Panc1 (cell line): ENCODE measurements at regions not wholly inside any gene's neighbourhood (a gene's known extent, or its start where the extent isn't known, plus 50 kb on each side); places are given as distances from the start of the nearest gene placed in this dataset.

Source experiments
- ATAC-seq: fragments of 200-7000 bp; cut with Tn5 transposase; 2 replicates; pipeline ENCODE4 v1.9.1; 2020; ENCODE audit warnings: mild to moderate bottlenecking, moderate library complexity
- BruUV-seq: library from RNA; stranded (reverse); fragments of 400-500 nt; replicated peaks from 2 replicates; lab custom pipeline; 2021; lab: Mats Ljungman, UMichigan
- CTCF ChIA-PET: fragments of 300-600 bp; sonication (Branson Sonifier 250); formaldehyde crosslinking; loops from one replicate; lab custom pipeline; 2022; ENCODE audit warnings: antibody characterized with exemption; lab: Charles Lee
- POLR2A ChIA-PET: fragments of 300-600 bp; sonication (Branson Sonifier 250); formaldehyde crosslinking; loops from one replicate; lab custom pipeline; 2022; ENCODE audit warnings: antibody characterized with exemption; lab: Charles Lee
- DNase-seq: peaks from one replicate; pipeline ENCODE4 v3.0.0-alpha.2; 2010; ENCODE audit warnings: low read depth, low spot score
- H3K27ac ChIP-seq: 2 replicates; pipeline ENCODE4 v1.5.1; 2011; ENCODE audit warnings: mild to moderate bottlenecking, low read length, inconsistent platforms
- H3K27me3 ChIP-seq: fragments of 200-500 bp; sonication (Bioruptor generic); 2 replicates; pipeline ENCODE4 v1.6.0; 2014; ENCODE audit warnings: low read length, inconsistent platforms; ENCODE audit not compliant: control insufficient read depth, insufficient read depth
- H3K36me3 ChIP-seq: fragments of 200-500 bp; sonication (Bioruptor generic); 2 replicates; pipeline ENCODE4 v1.5.1; 2014; ENCODE audit warnings: inconsistent platforms, mild to moderate bottlenecking, low read length, moderate library complexity; ENCODE audit not compliant: control insufficient read depth, insufficient read depth
- H3K4me1 ChIP-seq: 2 replicates; pipeline ENCODE4 v1.5.1; 2011; ENCODE audit warnings: inconsistent platforms, mild to moderate bottlenecking, low read length, moderate library complexity; ENCODE audit not compliant: control insufficient read depth, insufficient read depth
- H3K4me3 ChIP-seq, 2 experiments: 2 replicates each; pipeline ENCODE4 v1.5.1; 2011 to 2012; ENCODE audit warnings: low read depth in 2 of 2, low read length in 2 of 2, mild to moderate bottlenecking in 2 of 2, inconsistent platforms in 1 of 2, moderate library complexity in 1 of 2
- H3K9me3 ChIP-seq: fragments of 200-500 bp; sonication (Bioruptor generic); 2 replicates; pipeline ENCODE4 v1.5.1; 2014; ENCODE audit warnings: low read depth, mild to moderate bottlenecking, inconsistent platforms, low read length, moderate library complexity; ENCODE audit not compliant: control insufficient read depth, insufficient read depth
- POLR2AphosphoS5 ChIP-seq: IDR thresholded peaks from 2 replicates; pipeline ENCODE4 v1.6.1; 2012; ENCODE audit warnings: mild to moderate bottlenecking, low read depth, low read length, moderate library complexity
- SIN3A ChIP-seq: IDR thresholded peaks from 2 replicates; pipeline ENCODE4 v1.6.1; 2012; ENCODE audit warnings: low read depth, mild to moderate bottlenecking, low read length, moderate library complexity, borderline replicate concordance; ENCODE audit not compliant: insufficient read depth
- TCF7L2 ChIP-seq: IDR thresholded peaks from 2 replicates; pipeline ENCODE4 v1.6.1; 2011; ENCODE audit warnings: mild to moderate bottlenecking, low read depth, low read length, inconsistent platforms
- in situ Hi-C: cut with HindIII; loops from 2 replicates; pipeline ENCODE4 v1.10.0; 2016; ENCODE audit warnings: low sequenced_read_pairs, low pct_unique_long_range_greater_than_20kb
- intact Hi-C: fragments of 100-400 bp; cut with micrococcal nuclease; formaldehyde crosslinking; loops from one replicate; pipeline ENCODE4 v1.10.0; 2022; ENCODE audit not compliant: unreplicated experiment
- TF ChIP-seq, protein P1 (sequence below): fragments of 450-650 bp; IDR thresholded peaks from 2 replicates; pipeline ENCODE4 v1.5.1; 2017; ENCODE audit warnings: mild to moderate bottlenecking
- TF ChIP-seq, protein P2 (sequence below), 2 experiments: IDR thresholded peaks; 2 replicates each; pipeline ENCODE4 v1.6.1; 2011 to 2012; ENCODE audit warnings: low read depth in 2 of 2, control low read depth in 1 of 2, low read length in 1 of 2, mild to moderate bottlenecking in 1 of 2, moderate library complexity in 1 of 2; ENCODE audit not compliant: insufficient read depth in 1 of 2

DNA sequence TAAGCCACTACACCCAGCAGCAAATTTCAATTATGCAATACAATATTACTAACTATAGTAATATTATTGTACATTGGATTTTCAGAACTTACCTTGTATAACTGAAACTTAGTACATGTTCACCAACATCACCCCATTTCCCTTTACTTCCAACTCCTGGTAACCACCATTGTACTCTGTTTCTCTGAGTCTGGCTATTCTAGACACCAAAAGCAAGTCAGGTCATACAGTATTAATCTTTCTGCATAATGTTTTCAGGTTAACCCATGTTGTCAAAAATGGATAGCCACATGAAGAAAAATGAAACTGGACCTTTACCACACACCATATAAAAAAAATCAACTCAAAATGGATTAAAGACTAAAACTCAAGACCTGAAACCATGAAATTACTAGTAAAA is 558.2 kb downstream of the MMUT start:
- TF ChIP-seq TCF7L2: no peak
- TF ChIP-seq SIN3A: no peak
- no peak for TF ChIP-seq POLR2AphosphoS5
- TF ChIP-seq, protein P1, sequence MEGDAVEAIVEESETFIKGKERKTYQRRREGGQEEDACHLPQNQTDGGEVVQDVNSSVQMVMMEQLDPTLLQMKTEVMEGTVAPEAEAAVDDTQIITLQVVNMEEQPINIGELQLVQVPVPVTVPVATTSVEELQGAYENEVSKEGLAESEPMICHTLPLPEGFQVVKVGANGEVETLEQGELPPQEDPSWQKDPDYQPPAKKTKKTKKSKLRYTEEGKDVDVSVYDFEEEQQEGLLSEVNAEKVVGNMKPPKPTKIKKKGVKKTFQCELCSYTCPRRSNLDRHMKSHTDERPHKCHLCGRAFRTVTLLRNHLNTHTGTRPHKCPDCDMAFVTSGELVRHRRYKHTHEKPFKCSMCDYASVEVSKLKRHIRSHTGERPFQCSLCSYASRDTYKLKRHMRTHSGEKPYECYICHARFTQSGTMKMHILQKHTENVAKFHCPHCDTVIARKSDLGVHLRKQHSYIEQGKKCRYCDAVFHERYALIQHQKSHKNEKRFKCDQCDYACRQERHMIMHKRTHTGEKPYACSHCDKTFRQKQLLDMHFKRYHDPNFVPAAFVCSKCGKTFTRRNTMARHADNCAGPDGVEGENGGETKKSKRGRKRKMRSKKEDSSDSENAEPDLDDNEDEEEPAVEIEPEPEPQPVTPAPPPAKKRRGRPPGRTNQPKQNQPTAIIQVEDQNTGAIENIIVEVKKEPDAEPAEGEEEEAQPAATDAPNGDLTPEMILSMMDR: no peak
- TF ChIP-seq, protein P2, sequence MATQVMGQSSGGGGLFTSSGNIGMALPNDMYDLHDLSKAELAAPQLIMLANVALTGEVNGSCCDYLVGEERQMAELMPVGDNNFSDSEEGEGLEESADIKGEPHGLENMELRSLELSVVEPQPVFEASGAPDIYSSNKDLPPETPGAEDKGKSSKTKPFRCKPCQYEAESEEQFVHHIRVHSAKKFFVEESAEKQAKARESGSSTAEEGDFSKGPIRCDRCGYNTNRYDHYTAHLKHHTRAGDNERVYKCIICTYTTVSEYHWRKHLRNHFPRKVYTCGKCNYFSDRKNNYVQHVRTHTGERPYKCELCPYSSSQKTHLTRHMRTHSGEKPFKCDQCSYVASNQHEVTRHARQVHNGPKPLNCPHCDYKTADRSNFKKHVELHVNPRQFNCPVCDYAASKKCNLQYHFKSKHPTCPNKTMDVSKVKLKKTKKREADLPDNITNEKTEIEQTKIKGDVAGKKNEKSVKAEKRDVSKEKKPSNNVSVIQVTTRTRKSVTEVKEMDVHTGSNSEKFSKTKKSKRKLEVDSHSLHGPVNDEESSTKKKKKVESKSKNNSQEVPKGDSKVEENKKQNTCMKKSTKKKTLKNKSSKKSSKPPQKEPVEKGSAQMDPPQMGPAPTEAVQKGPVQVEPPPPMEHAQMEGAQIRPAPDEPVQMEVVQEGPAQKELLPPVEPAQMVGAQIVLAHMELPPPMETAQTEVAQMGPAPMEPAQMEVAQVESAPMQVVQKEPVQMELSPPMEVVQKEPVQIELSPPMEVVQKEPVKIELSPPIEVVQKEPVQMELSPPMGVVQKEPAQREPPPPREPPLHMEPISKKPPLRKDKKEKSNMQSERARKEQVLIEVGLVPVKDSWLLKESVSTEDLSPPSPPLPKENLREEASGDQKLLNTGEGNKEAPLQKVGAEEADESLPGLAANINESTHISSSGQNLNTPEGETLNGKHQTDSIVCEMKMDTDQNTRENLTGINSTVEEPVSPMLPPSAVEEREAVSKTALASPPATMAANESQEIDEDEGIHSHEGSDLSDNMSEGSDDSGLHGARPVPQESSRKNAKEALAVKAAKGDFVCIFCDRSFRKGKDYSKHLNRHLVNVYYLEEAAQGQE (IDR thresholded peaks at IDR 0.05; ENCODE audit: insufficient read depth in 1 of 2, low read depth in 2 of 2, low read length in 1 of 2): no peak
- in situ Hi-C loops: no loop called here
- H3K27me3 ChIP-seq: no peaks in the 10 kb centered on the region
- no TSS peak for BruUV-seq
- no peak overlapping the region for H3K4me3 ChIP-seq
- no peak overlapping the region for H3K27ac ChIP-seq
- ChIA-PET POLR2A (no interaction called here), CTCF (no interaction called here)
- DNase-seq (no peak), ATAC-seq (no peak)
- intact Hi-C loops: no loop called here
- no peaks in the 10 kb centered on the region for H3K36me3 ChIP-seq
- H3K9me3 ChIP-seq: no peaks in the 10 kb centered on the region
- no peaks in the 10 kb centered on the region for H3K4me1 ChIP-seq

DNA sequence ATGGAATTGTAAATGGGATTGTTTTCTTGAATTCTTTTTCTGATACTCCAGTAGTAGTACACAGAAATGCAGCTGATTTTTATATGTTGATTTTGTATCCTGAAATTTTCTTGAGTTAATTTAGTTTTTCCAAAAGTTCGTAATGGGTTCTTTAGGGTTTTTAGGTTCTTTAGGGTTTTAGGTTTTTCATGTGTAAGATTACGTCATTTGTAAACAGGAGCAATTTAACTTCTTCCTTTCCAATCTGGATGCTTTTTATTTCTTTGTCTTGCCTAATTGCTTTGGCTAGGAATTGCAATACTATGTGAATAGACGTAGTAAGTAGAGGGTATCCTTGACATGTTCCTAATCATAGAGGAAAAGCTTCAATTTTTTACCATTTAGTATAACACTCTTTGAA is 568.6 kb downstream of the MMUT start:
- ATAC-seq (no peak), DNase-seq (no peak)
- in situ Hi-C loops (no loop called here), intact Hi-C loops (no loop called here)
- BruUV-seq: no TSS peak
- Histone ChIP-seq H3K9me3 (peaks cover 6% of the 10 kb centered on the region; the same call in 1 of the 2 replicates), H3K27ac (no peak overlapping the region), H3K36me3 (no peaks in the 10 kb centered on the region), H3K27me3 (no peaks in the 10 kb centered on the region), H3K4me1 (no peaks in the 10 kb centered on the region), H3K4me3 (no peak overlapping the region)
- TF ChIP-seq, protein P2 (IDR thresholded peaks at IDR 0.05; ENCODE audit: insufficient read depth in 1 of 2, low read depth in 2 of 2, low read length in 1 of 2): no peak
- TF ChIP-seq, protein P1: no peak
- TF ChIP-seq TCF7L2 (no peak), POLR2AphosphoS5 (no peak)
- ChIA-PET POLR2A (no interaction called here), CTCF (no interaction called here)
